Neural cell (in vitro differentiated cells): ENCODE measurements at regions not wholly inside any gene's neighbourhood (a gene's known extent, or its start where the extent isn't known, plus 50 kb on each side); places are given as distances from the start of the nearest gene placed in this dataset.

Source experiments
- H2AFZ ChIP-seq: fragments of 200-600, 300-800 bp; sonication (generic), shearing (Covaris generic); 2 replicates; pipeline ENCODE4 v1.6.0; 2014; ENCODE audit warnings: low read depth, mild to moderate bottlenecking, antibody characterized with exemption, low read length, moderate library complexity
- H3F3A ChIP-seq: fragments of 200-600 bp; shearing (Covaris generic); 2 replicates; pipeline ENCODE4 v1.6.1; 2016; ENCODE audit warnings: mild to moderate bottlenecking, moderate library complexity, mixed read lengths, antibody characterized with exemption, low read length; ENCODE audit not compliant: insufficient read depth, poor library complexity, severe bottlenecking
- H3K27ac ChIP-seq: fragments of 200-600, 300-800 bp; sonication (generic), shearing (Covaris generic); 2 replicates; pipeline ENCODE4 v1.5.1; 2014; ENCODE audit warnings: mild to moderate bottlenecking, low read length, moderate library complexity
- H3K27me3 ChIP-seq: fragments of 300-800, 200-600 bp; sonication (generic), shearing (Covaris generic); 2 replicates; pipeline ENCODE4 v1.6.0; 2014; ENCODE audit warnings: mild to moderate bottlenecking, low read depth, low read length, moderate library complexity; ENCODE audit not compliant: insufficient read depth
- H3K36me3 ChIP-seq: fragments of 300-800, 200-600 bp; sonication (generic), shearing (Covaris generic); 2 replicates; pipeline ENCODE4 v1.5.1; 2014; ENCODE audit warnings: mild to moderate bottlenecking, antibody characterized with exemption, low read length, moderate library complexity; ENCODE audit not compliant: insufficient read depth
- H3K4me2 ChIP-seq: fragments of 300-800, 200-600 bp; sonication (generic), shearing (Covaris generic); 2 replicates; pipeline ENCODE4 v1.6.0; 2014; ENCODE audit warnings: mild to moderate bottlenecking, low read length
- H3K4me3 ChIP-seq: fragments of 300-800, 200-600 bp; sonication (generic), shearing (Covaris generic); 2 replicates; pipeline ENCODE4 v1.5.1; 2014; ENCODE audit warnings: mild to moderate bottlenecking, low read length, moderate library complexity
- H3K79me2 ChIP-seq: fragments of 200-600 bp; shearing (Covaris generic); replicated peaks from 2 replicates; pipeline ENCODE4 v1.6.0; 2014; ENCODE audit warnings: mild to moderate bottlenecking, low read length, moderate library complexity; ENCODE audit not compliant: insufficient read depth
- H3K9ac ChIP-seq: fragments of 300-800, 200-600 bp; sonication (generic), shearing (Covaris generic); 2 replicates; pipeline ENCODE4 v1.6.1; 2016; ENCODE audit warnings: mild to moderate bottlenecking, low read length, mixed read lengths
- H3K9me2 ChIP-seq: fragments of 200-600 bp; shearing (Covaris generic); 2 replicates; pipeline ENCODE4 v1.6.1; 2016; ENCODE audit warnings: mild to moderate bottlenecking, low read length, mixed read lengths; ENCODE audit not compliant: insufficient read depth
- H3K9me3 ChIP-seq: fragments of 200-600, 300-800 bp; sonication (generic), shearing (Covaris generic); 2 replicates; pipeline ENCODE4 v1.6.1; 2016; ENCODE audit warnings: mild to moderate bottlenecking, mixed run types, low read length, moderate library complexity, mixed read lengths
- H4K20me1 ChIP-seq: fragments of 200-600 bp; shearing (Covaris generic); 2 replicates; pipeline ENCODE4 v1.6.1; 2016; ENCODE audit warnings: mild to moderate bottlenecking, mixed run types; ENCODE audit not compliant: insufficient read depth
- CTCF ChIP-seq: fragments of 450-650 bp; IDR thresholded peaks from 2 replicates; pipeline ENCODE4 v1.5.1; 2014; ENCODE audit warnings: antibody characterized with exemption, mild to moderate bottlenecking, moderate library complexity; ENCODE audit not compliant: poor library complexity, severe bottlenecking
- EP300 ChIP-seq: fragments of 450-650 bp; conservative IDR thresholded peaks from 2 replicates; pipeline ENCODE4 v1.6.1; 2014; ENCODE audit warnings: antibody characterized with exemption, mild to moderate bottlenecking, moderate library complexity; ENCODE audit not compliant: poor library complexity, severe bottlenecking
- EZH2 ChIP-seq: fragments of 200-600, 300-800 bp; shearing (Covaris generic), sonication (generic); IDR thresholded peaks from 2 replicates; pipeline ENCODE4 v1.6.1; 2014; ENCODE audit warnings: antibody characterized with exemption, low read length, borderline replicate concordance, mild to moderate bottlenecking; ENCODE audit not compliant: insufficient read depth, poor library complexity, severe bottlenecking
- MXI1 ChIP-seq: fragments of 450-650 bp; conservative IDR thresholded peaks from 2 replicates; pipeline ENCODE4 v1.6.1; 2014; ENCODE audit warnings: antibody characterized with exemption, mild to moderate bottlenecking; ENCODE audit not compliant: poor library complexity, severe bottlenecking
- POLR2AphosphoS5 ChIP-seq: IDR thresholded peaks from 2 replicates; pipeline ENCODE4 v1.6.1; 2012
- RAD21 ChIP-seq: fragments of 450-650 bp; conservative IDR thresholded peaks from 2 replicates; pipeline ENCODE4 v1.6.1; 2014; ENCODE audit warnings: antibody characterized with exemption, mild to moderate bottlenecking, moderate library complexity
- REST ChIP-seq: IDR thresholded peaks from 2 replicates; pipeline ENCODE4 v1.6.1; 2012; ENCODE audit warnings: borderline replicate concordance
- SMC3 ChIP-seq: fragments of 450-650 bp; conservative IDR thresholded peaks from 2 replicates; pipeline ENCODE4 v1.6.1; 2014; ENCODE audit warnings: antibody characterized with exemption, mild to moderate bottlenecking, moderate library complexity; ENCODE audit not compliant: poor library complexity
- TAF1 ChIP-seq: IDR thresholded peaks from 2 replicates; pipeline ENCODE4 v1.6.1; 2012; ENCODE audit warnings: low read depth

GRCh38 chr13:34748073-34748472 lies 194.0 kb upstream of the NBEA start:
- H3K27me3 ChIP-seq, result no peaks in the 10 kb centered on the region
- no peaks in the 10 kb centered on the region for H4K20me1 ChIP-seq
- no peak overlapping the region for H3K9ac ChIP-seq
- no peak for TF ChIP-seq TAF1
- no peak for TF ChIP-seq RAD21
- no peak for TF ChIP-seq EZH2
- TF ChIP-seq CTCF, result no peak
- TF ChIP-seq MXI1, result no peak
- no peak for TF ChIP-seq POLR2AphosphoS5
- TF ChIP-seq REST, result no peak
- no peak for TF ChIP-seq SMC3
- TF ChIP-seq EP300, result no peak
- H3K9me2 ChIP-seq, result no peaks in the 10 kb centered on the region
- H3K79me2 ChIP-seq, result no peaks in the 10 kb centered on the region
- no peaks in the 10 kb centered on the region for H3F3A ChIP-seq
- H3K4me3 ChIP-seq, result no peak overlapping the region
- H3K9me3 ChIP-seq, result no peaks in the 10 kb centered on the region
- H3K36me3 ChIP-seq, result no peaks in the 10 kb centered on the region
- no peak overlapping the region for H3K4me2 ChIP-seq
- no peak overlapping the region for H3K27ac ChIP-seq
- H2AFZ ChIP-seq, result no peak overlapping the region

- Histone ChIP-seq H3K4me2 (no peak overlapping the region), H3K36me3 (no peaks in the 10 kb centered on the region), H3K9ac (no peak overlapping the region), H3K9me2 (no peaks in the 10 kb centered on the region), H3K9me3 (no peaks in the 10 kb centered on the region), H4K20me1 (no peaks in the 10 kb centered on the region), H3K79me2 (no peaks in the 10 kb centered on the region), H2AFZ (no peak overlapping the region), H3K27me3 (no peaks in the 10 kb centered on the region), H3K4me3 (no peak overlapping the region), H3F3A (no peaks in the 10 kb centered on the region), H3K27ac (no peak overlapping the region)
- TF ChIP-seq RAD21 (no peak), POLR2AphosphoS5 (no peak), TAF1 (no peak), MXI1 (no peak), EZH2 (no peak), REST (no peak), CTCF (no peak), EP300 (no peak), SMC3 (no peak)
Observed at GRCh38 chr13:34748596-34748995, 193.5 kb upstream of the NBEA start.
